K562 (cell line): ENCODE measurements at regions not wholly inside any gene's neighbourhood (a gene's known extent, or its start where the extent isn't known, plus 50 kb on each side); places are given as distances from the start of the nearest gene placed in this dataset.

Experiments
- ATAC-seq: fragments of 200-7000 bp; cut with Tn5 transposase; 3 replicates; pipeline ENCODE4 v1.9.1; 2020; ENCODE audit warnings: moderate library complexity
- BruUV-seq: library from RNA; stranded (reverse); fragments of 400-500 nt; replicated peaks from 2 replicates; lab custom pipeline; 2021; lab: Mats Ljungman, UMichigan
- CTCF ChIA-PET: fragments of 300-600 bp; formaldehyde crosslinking; extraction: SDS; loops from one replicate; lab custom pipeline; 2021; ENCODE audit warnings: low intra/inter-chr PET ratio; lab: Yijun Ruan, JAX
- POLR2A ChIA-PET: fragments of 300-600, 350-650 bp; sonication (Branson Sonifier 250); formaldehyde crosslinking; extraction: SDS; loops from one replicate; lab custom pipeline; 2021; ENCODE audit warnings: antibody characterized with exemption, inconsistent platforms; lab: Yijun Ruan, JAX
- DNase-seq, 4 experiments: peaks; one replicate each; pipeline versions ENCODE4 v3.0.0 to v3.0.0-alpha.2; 2011 to 2018; ENCODE audit warnings: low spot score in 3 of 4, mixed read lengths in 3 of 4; ENCODE audit errors: extremely low read depth in 1 of 4
- FAIRE-seq: peaks from 2 replicates; lab custom pipeline; 2011; peaks lifted over from hg19 to GRCh38; lab: Jason Lieb, UNC
- H2AFZ ChIP-seq: 2 replicates; pipeline ENCODE4 v1.6.0; 2011; ENCODE audit warnings: low read depth, low read length, control low read depth, inconsistent platforms
- H3K27ac ChIP-seq: fragments of 200-600 bp; 3 replicates; pipeline ENCODE4 v1.8.0; 2011; ENCODE audit warnings: low read depth, mild to moderate bottlenecking, control low read depth, inconsistent platforms, low read length, moderate library complexity, mixed read lengths; ENCODE audit errors: extremely low read depth
- H3K27me3 ChIP-seq, 2 experiments: fragments of 300-600 bp in 1 of 2; 2 replicates in 1 of 2; 3 replicates in 1 of 2; pipeline versions ENCODE4 v1.6.0 to v1.8.0; 2011; ENCODE audit warnings: inconsistent platforms in 2 of 2, low read length in 2 of 2, mild to moderate bottlenecking in 1 of 2, mixed read lengths in 1 of 2, moderate library complexity in 1 of 2; ENCODE audit not compliant: control insufficient read depth in 2 of 2, insufficient read depth in 2 of 2
- H3K36me3 ChIP-seq: fragments of 300-600 bp; 3 replicates; pipeline ENCODE4 v1.8.0; 2011; ENCODE audit warnings: mild to moderate bottlenecking, low read length, inconsistent platforms; ENCODE audit not compliant: control insufficient read depth, insufficient read depth
- H3K4me1 ChIP-seq, 2 experiments: fragments of 200-600 bp in 1 of 2; replicated peaks in 1 of 2; 2 replicates in 1 of 2; 3 replicates in 1 of 2; pipeline versions ENCODE4 v1.5.1 to v1.8.0; 2011; ENCODE audit warnings: inconsistent platforms in 2 of 2, low read length in 2 of 2, mild to moderate bottlenecking in 1 of 2, mixed read lengths in 1 of 2, moderate library complexity in 1 of 2; ENCODE audit not compliant: control insufficient read depth in 2 of 2, insufficient read depth in 2 of 2
- H3K4me2 ChIP-seq: 2 replicates; pipeline ENCODE4 v1.6.1; 2011; ENCODE audit warnings: low read length, control low read depth, inconsistent platforms, mixed read lengths; ENCODE audit not compliant: insufficient read depth
- H3K4me3 ChIP-seq: fragments of 200-600 bp; sonication (generic), shearing (Covaris generic); 2 replicates; pipeline ENCODE4 v1.5.1; 2016; ENCODE audit warnings: control low read depth, inconsistent platforms
- H3K79me2 ChIP-seq: fragments of 200-600 bp; 3 replicates; pipeline ENCODE4 v1.8.0; 2011; ENCODE audit warnings: low read length, inconsistent platforms; ENCODE audit not compliant: control insufficient read depth, insufficient read depth
- H3K9ac ChIP-seq, 2 experiments: 2 replicates each; pipeline versions ENCODE4 v1.6.0 to v1.6.1; 2011; ENCODE audit warnings: low read depth in 2 of 2, low read length in 2 of 2, control low read depth in 1 of 2, inconsistent platforms in 1 of 2, mild to moderate bottlenecking in 1 of 2, mixed read lengths in 1 of 2; ENCODE audit not compliant: insufficient read depth in 1 of 2
- H3K9me1 ChIP-seq: one replicate; pipeline ENCODE4 v1.6.0; 2011; ENCODE audit warnings: inconsistent platforms, mild to moderate bottlenecking, low read length, moderate library complexity; ENCODE audit not compliant: control insufficient read depth, insufficient read depth
- H3K9me3 ChIP-seq: replicated peaks from 2 replicates; pipeline ENCODE4 v1.5.1; 2011; ENCODE audit warnings: low read depth, low read length, inconsistent platforms; ENCODE audit not compliant: control insufficient read depth, insufficient read depth
- H4K20me1 ChIP-seq: replicated peaks from 2 replicates; pipeline ENCODE4 v1.6.1; 2011; ENCODE audit warnings: low read length, inconsistent platforms, mixed read lengths; ENCODE audit not compliant: control insufficient read depth, insufficient read depth
- EGR1 ChIP-seq: fragments of 450-650 bp; conservative IDR thresholded peaks from 2 replicates; pipeline ENCODE4 v1.6.1; 2017; ENCODE audit warnings: mild to moderate bottlenecking
- NCOR1 ChIP-seq: fragments of 450-650 bp; IDR thresholded peaks from 2 replicates; pipeline ENCODE4 v1.6.1; 2016; ENCODE audit warnings: mild to moderate bottlenecking, moderate library complexity
- RERE ChIP-seq: sonication (generic); formaldehyde crosslinking; IDR thresholded peaks from 2 replicates; pipeline ENCODE4 v1.8.0; 2023; ENCODE audit warnings: missing genetic modification reagents, mild to moderate bottlenecking, borderline replicate concordance
- U2AF2 ChIP-seq: fragments of 200-400 bp; formaldehyde crosslinking; optimal IDR thresholded peaks from 2 replicates; pipeline ENCODE3; 2017; ENCODE audit warnings: low read depth, mild to moderate bottlenecking, low read length
- ZFP36 ChIP-seq: fragments of 150-350 bp; IDR thresholded peaks from 2 replicates; pipeline ENCODE4 v1.6.1; 2018; ENCODE audit warnings: low read length, low read depth; ENCODE audit not compliant: partially characterized antibody
- WGBS: fragments of 100-300 bp; shearing (Covaris generic); methylation state at CpG from one replicate; pipeline ENCODE4 v1.1.6; 2016; ENCODE audit warnings: low coverage, mixed read lengths; ENCODE audit not compliant: insufficient coverage; ENCODE audit errors: missing lambda C conversion rate; 5-methylcytosine and 5-hydroxymethylcytosine counted together
- in situ Hi-C: fragments of 300-500 bp; cut with MboI; formaldehyde crosslinking; loops from 4 replicates; pipeline ENCODE4 v1.15.0; 2018; ENCODE audit warnings: inconsistent platforms, mixed read lengths
- intact Hi-C: fragments of 100-400 bp; cut with micrococcal nuclease; formaldehyde crosslinking; loops from 2 replicates; pipeline ENCODE4 v1.14.2; 2022

- WGBS, result 0% methylated on average over 9 of the region's 10 CpGs
- no peaks in the 10 kb centered on the region for H3K9me1 ChIP-seq
- intact Hi-C loops (no loop called here), in situ Hi-C loops (no loop called here)
- no peak for ATAC-seq
- H3K4me2 ChIP-seq, result no peak overlapping the region
- TF ChIP-seq NCOR1 (no peak), U2AF2 (no peak), ZFP36 (no peak), RERE (CRISPR knock-in tag) (no peak), EGR1 (no peak)
- H3K27ac ChIP-seq, result no peak overlapping the region
- ChIA-PET CTCF (no interaction called here), POLR2A (no interaction called here)
- H3K27me3 ChIP-seq, result peaks cover 0 to 21% of the 10 kb centered on the region in 2 experiments; a peak in 2 of 5 replicates
- H3K9me3 ChIP-seq, result no peaks in the 10 kb centered on the region
- H3K4me1 ChIP-seq, result no peaks in the 10 kb centered on the region; a peak in 1 of 5 replicates
- peaks cover 4% of the 10 kb centered on the region; the same call in 1 of the 2 replicates for H4K20me1 ChIP-seq
- H3K79me2 ChIP-seq, result no peaks in the 10 kb centered on the region
- BruUV-seq, result no TSS peak
- no peak for FAIRE-seq
- DNase-seq, result no peak
- H3K9ac ChIP-seq, result no peak overlapping the region
- H2AFZ ChIP-seq, result no peak overlapping the region
- no peak overlapping the region for H3K4me3 ChIP-seq
- H3K36me3 ChIP-seq, result no peaks in the 10 kb centered on the region
Measured at GRCh38 chr14:99329711-99330315, 57.8 kb upstream of the BCL11B start.
